Mesodermal cell (in vitro differentiated cells): ENCODE measurements at regions not wholly inside any gene's neighbourhood (a gene's known extent, or its start where the extent isn't known, plus 50 kb on each side); places are given as distances from the start of the nearest gene placed in this dataset.

ENCODE experiments used
- H3K27ac ChIP-seq: 2 replicates; pipeline ENCODE4 v1.7.0; 2013; ENCODE audit warnings: mild to moderate bottlenecking, low read depth, low read length, moderate library complexity; ENCODE audit not compliant: severe bottlenecking
- H3K36me3 ChIP-seq: 2 replicates; pipeline ENCODE4 v1.7.1; 2013; ENCODE audit warnings: mild to moderate bottlenecking, low read length, moderate library complexity; ENCODE audit not compliant: control insufficient read depth, insufficient read depth
- H3K4me1 ChIP-seq: one replicate; pipeline ENCODE4 v1.7.1; 2013; ENCODE audit warnings: mild to moderate bottlenecking, low read length; ENCODE audit not compliant: insufficient read depth, control insufficient read depth, poor library complexity, severe bottlenecking
- H3K4me3 ChIP-seq: 2 replicates; pipeline ENCODE4 v1.7.0; 2013; ENCODE audit warnings: low read length, control low read depth, mild to moderate bottlenecking; ENCODE audit not compliant: insufficient read depth, poor library complexity, severe bottlenecking; ENCODE audit errors: extremely low read depth
- H3K9me3 ChIP-seq: 2 replicates; pipeline ENCODE4 v1.7.1; 2013; ENCODE audit warnings: mild to moderate bottlenecking, low read length, moderate library complexity; ENCODE audit not compliant: control insufficient read depth
- WGBS, 2 experiments: methylation state at CpG; one replicate each; pipeline ENCODE4 v1.1.5; 2013; ENCODE audit warnings: missing lambda C conversion rate in 2 of 2; ENCODE audit not compliant: insufficient coverage in 2 of 2; 5-methylcytosine and 5-hydroxymethylcytosine counted together

GRCh38 chr4:56286763-56287162, 100.5 kb downstream of the AASDH start:
- H3K4me3 ChIP-seq: no peak overlapping the region
- 86 to 95% methylated on average over 2 of the region's 5 CpGs for WGBS, 2 experiments
- H3K4me1 ChIP-seq: no peaks in the 10 kb centered on the region
- no peaks in the 10 kb centered on the region for H3K36me3 ChIP-seq
- H3K27ac ChIP-seq: no peak overlapping the region
- no peaks in the 10 kb centered on the region for H3K9me3 ChIP-seq

GRCh38 chr4:56283375-56283774, 103.9 kb downstream of the AASDH start:
- WGBS, 2 experiments: 100% methylated on average over 2 of the region's 2 CpGs; no CpG with 5 or more reads in 1 of the 2 experiments
- H3K9me3 ChIP-seq: no peaks in the 10 kb centered on the region
- H3K27ac ChIP-seq: no peak overlapping the region
- H3K36me3 ChIP-seq: no peaks in the 10 kb centered on the region
- H3K4me1 ChIP-seq: no peaks in the 10 kb centered on the region
- no peak overlapping the region for H3K4me3 ChIP-seq

GRCh38 chr4:56282004-56282403, 105.3 kb downstream of the AASDH start:
- WGBS, 2 experiments: no CpG with 5 or more reads among the region's 2 CpGs
- Histone ChIP-seq H3K27ac (no peak overlapping the region), H3K36me3 (no peaks in the 10 kb centered on the region), H3K4me3 (no peak overlapping the region), H3K4me1 (no peaks in the 10 kb centered on the region), H3K9me3 (no peaks in the 10 kb centered on the region)

- Histone ChIP-seq H3K4me3 (no peak overlapping the region), H3K9me3 (no peaks in the 10 kb centered on the region), H3K27ac (no peak overlapping the region), H3K36me3 (no peaks in the 10 kb centered on the region), H3K4me1 (no peaks in the 10 kb centered on the region)
Measured at GRCh38 chr4:56276547-56276946, 110.7 kb downstream of the AASDH start.

GRCh38 chr4:56273391-56273790, 113.9 kb downstream of the AASDH start:
- Histone ChIP-seq H3K4me1 (no peaks in the 10 kb centered on the region), H3K4me3 (no peak overlapping the region), H3K9me3 (no peaks in the 10 kb centered on the region), H3K27ac (no peak overlapping the region), H3K36me3 (no peaks in the 10 kb centered on the region)
- WGBS, 2 experiments: 83 to 90% methylated on average over 1 to 2 of the region's 2 CpGs

- 83 to 90% methylated on average over 2 of the region's 2 CpGs for WGBS, 2 experiments
- Histone ChIP-seq H3K4me3 (no peak overlapping the region), H3K9me3 (no peaks in the 10 kb centered on the region), H3K27ac (no peak overlapping the region), H3K4me1 (no peaks in the 10 kb centered on the region), H3K36me3 (no peaks in the 10 kb centered on the region)
Measured at GRCh38 chr4:56272927-56273326, 114.4 kb downstream of the AASDH start.

- Histone ChIP-seq H3K27ac (no peak overlapping the region), H3K9me3 (no peaks in the 10 kb centered on the region), H3K4me1 (no peaks in the 10 kb centered on the region), H3K4me3 (no peak overlapping the region), H3K36me3 (no peaks in the 10 kb centered on the region)
- WGBS, 2 experiments: 83 to 98% methylated on average over 9 to 10 of the region's 11 CpGs
Measured at GRCh38 chr4:56272003-56272402, 115.3 kb downstream of the AASDH start.

GRCh38 chr4:56271131-56271530, 116.2 kb downstream of the AASDH start:
- H3K36me3 ChIP-seq: no peaks in the 10 kb centered on the region
- no peak overlapping the region for H3K27ac ChIP-seq
- no peaks in the 10 kb centered on the region for H3K4me1 ChIP-seq
- H3K4me3 ChIP-seq: no peak overlapping the region
- WGBS, 2 experiments: 63 to 73% methylated on average over 1 of the region's 2 CpGs
- no peaks in the 10 kb centered on the region for H3K9me3 ChIP-seq

GRCh38 chr4:56267558-56267957, 119.7 kb downstream of the AASDH start:
- H3K9me3 ChIP-seq: no peaks in the 10 kb centered on the region
- 100% methylated on average over 3 to 4 of the region's 4 CpGs for WGBS, 2 experiments
- H3K36me3 ChIP-seq: no peaks in the 10 kb centered on the region
- no peak overlapping the region for H3K4me3 ChIP-seq
- H3K4me1 ChIP-seq: no peaks in the 10 kb centered on the region
- no peak overlapping the region for H3K27ac ChIP-seq

- Histone ChIP-seq H3K4me1 (peaks cover 1% of the 10 kb centered on the region), H3K9me3 (no peaks in the 10 kb centered on the region), H3K4me3 (no peak overlapping the region), H3K27ac (no peak overlapping the region), H3K36me3 (no peaks in the 10 kb centered on the region)
- WGBS, 2 experiments: 93 to 97% methylated on average over 3 of the region's 4 CpGs
Measured at GRCh38 chr4:56264873-56265272, 122.4 kb downstream of the AASDH start.

- H3K36me3 ChIP-seq: no peaks in the 10 kb centered on the region
- no peak overlapping the region for H3K4me3 ChIP-seq
- peaks cover 9% of the 10 kb centered on the region for H3K4me1 ChIP-seq
- H3K27ac ChIP-seq: no peak overlapping the region
- H3K9me3 ChIP-seq: no peaks in the 10 kb centered on the region
- 92 to 95% methylated on average over 4 to 6 of the region's 6 CpGs for WGBS, 2 experiments
Measured at GRCh38 chr4:56261027-56261426, 126.3 kb downstream of the AASDH start.

- Histone ChIP-seq H3K27ac (no peak overlapping the region), H3K36me3 (no peaks in the 10 kb centered on the region), H3K4me3 (no peak overlapping the region), H3K9me3 (no peaks in the 10 kb centered on the region), H3K4me1 (peaks cover 9% of the 10 kb centered on the region)
- WGBS, 2 experiments: 89 to 97% methylated on average over 3 to 4 of the region's 4 CpGs
Measured at GRCh38 chr4:56260320-56260719, 127.0 kb downstream of the AASDH start.
